UCSD-AML1 (cell line): ENCODE measurements at regions not wholly inside any gene's neighbourhood (a gene's known extent, or its start where the extent isn't known, plus 50 kb on each side); places are given as distances from the start of the nearest gene placed in this dataset.

ENCODE experiments used
- DNase-seq: peaks from one replicate; lab custom pipeline; 2025; ENCODE audit not compliant: unreplicated experiment; lab: John Stamatoyannopoulos, UW

GRCh38 chr6:169083508-169083874 is 170.2 kb downstream of the THBS2 start:
- DNase-seq: no peak

DNA sequence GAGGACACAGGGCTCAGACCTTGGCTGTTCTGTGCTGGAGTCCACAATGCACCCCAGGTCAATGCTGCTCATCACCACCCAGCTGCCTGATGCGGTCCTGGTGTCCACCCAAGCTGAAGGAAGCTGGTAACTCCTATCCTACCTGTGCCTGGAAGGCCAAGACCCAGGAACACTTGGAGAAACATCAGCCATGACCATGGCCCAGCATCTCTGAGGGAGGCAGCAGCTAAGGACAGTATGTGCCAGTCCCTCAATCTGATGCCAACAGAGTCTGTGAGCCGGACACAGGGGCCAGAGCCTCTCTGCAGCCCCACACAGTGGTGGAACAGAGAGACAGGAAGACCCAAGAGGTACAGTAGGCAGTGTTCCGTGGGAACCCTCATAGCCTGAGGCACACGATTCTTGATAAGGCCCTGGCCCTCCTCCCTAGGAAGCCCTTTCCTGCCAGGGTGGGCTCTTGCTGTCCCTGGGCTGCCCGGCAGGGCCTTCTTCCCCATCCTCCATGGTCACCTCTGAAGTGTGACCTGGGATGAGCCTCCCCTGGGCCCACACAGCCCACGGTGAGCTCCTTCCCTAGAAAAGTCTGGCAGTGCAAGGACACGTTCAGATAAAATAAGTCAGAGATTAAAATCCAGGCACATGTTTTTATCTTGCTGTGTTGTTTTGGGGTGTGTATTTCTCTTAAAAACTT is 170.7 kb downstream of the THBS2 start:
- DNase-seq: no peak

- no peak for DNase-seq
These were observed 171.6 kb downstream of the THBS2 start for GRCh38 chr6:169082093-169082492.

DNA sequence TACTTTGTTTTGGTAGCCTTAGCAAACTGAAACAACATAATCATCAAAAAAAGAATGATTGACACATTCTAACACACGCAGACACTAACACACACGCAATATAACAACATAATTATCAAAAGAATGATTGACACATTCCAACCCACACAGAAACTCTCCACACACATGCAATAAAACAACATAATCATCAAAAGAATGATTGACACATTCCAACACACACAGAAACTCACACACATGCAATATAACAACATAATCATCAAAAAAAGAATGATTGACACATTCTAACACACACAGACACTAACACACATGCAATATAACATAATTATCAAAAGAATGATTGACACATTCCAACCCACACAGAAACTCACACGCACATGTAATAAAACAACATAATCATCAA is 172.4 kb downstream of the THBS2 start:
- no peak for DNase-seq

DNA sequence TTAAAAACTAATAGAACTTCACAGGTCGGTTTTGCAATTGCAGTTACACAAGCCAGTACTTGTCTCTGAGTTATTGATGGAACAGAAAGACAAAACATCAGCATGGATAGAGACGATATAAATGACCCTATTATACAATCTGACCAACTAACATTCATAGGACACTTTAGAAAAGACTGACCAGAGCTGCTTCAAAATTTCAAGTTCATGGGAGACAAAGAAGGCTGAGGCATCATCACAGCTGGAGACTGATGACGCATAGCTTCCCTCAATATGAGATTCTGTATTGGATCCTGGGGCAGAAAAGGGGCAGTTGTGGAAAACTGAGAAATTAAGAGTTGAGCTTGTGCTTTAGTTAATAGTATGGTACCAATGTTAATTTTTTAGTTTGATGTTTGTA is 174.0 kb downstream of the THBS2 start:
- no peak for DNase-seq

DNA sequence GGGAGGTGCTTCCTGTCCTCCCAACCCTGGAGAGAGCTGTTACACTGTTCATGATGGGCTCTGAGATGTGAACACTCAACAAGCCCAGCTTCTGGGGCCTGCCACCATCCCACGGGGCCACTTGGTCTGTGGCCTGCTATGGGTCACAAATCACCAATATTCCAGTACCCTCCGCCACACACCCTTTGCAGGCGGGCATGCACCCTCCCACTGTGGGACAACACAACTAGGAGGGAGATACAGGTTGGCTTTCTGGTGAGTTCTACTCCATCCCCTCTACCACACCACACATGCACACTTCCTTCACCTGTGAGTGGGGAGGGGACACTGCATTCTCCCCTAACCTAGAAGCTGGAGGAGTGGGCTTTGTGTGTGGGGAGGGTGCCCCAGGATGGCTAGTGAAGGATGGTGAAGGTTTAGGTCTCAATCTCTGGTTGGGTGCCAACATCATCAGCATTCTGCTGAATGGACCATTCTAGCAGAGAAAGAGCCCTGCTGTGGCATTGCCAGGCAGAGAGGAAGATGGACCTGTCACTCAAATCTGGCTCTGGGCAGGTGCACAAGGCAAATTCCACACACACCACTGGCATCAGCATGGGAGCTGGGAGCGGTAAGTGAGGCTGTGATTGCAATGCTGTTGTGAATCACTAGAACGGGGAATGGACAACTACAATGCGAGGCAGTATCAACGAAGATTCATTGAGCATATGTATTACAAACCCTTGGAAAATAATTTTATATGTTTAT is 175.1 kb downstream of the THBS2 start:
- DNase-seq: no peak

GRCh38 chr6:169075915-169076654 is 177.6 kb downstream of the THBS2 start:
- DNase-seq: no peak

DNA sequence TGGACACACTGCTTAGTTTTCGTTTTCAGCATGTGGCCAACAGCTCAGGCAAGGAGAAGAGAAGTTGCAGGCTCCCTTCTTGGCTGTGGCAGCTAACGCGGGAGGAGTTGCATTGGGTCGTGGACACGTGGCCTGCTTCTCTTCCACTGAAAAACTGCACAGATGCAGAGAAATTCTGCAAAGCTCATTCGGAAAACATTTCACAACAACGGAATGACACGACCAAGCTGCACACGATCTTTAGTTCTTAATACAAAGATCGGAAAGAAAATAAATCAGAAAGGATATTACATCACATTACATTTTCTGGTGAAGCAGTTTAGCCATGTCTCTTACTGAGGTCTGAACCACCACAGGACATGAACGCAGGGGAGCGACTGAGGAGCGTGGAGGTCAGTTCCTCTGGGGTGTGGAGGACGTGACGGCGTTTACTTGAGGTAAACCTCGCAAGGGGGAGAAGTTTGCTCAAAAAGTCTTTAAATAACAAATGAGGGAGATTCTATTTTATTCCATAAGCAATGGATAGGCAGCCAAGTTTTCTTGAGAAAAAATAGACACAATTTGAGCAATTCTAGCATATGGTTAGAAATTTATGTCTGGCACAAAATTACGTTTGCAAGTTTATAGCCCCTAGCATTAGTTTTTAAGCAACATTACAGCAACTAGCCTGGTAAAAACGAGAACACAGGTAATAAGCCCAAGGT is 178.3 kb downstream of the THBS2 start:
- no peak for DNase-seq

DNA sequence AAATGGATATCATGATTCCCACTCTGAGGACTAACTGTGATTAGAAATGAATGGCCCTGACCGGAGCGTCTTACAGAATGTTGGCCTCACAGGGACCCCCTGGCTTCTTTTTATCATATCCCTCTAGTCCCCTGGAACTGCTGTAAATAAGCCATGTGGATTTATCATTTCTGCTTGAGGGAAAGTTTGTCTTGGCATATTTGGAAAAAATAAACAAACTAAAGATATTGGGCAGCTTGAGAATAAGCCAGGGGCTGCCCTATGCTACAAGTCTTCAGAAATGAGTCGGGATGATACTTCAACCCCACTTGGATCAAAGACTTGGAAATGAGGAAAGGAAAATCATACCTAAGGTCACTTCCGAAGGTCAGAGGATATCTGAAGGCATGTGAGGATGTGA is 179.1 kb downstream of the THBS2 start:
- no peak for DNase-seq

DNA sequence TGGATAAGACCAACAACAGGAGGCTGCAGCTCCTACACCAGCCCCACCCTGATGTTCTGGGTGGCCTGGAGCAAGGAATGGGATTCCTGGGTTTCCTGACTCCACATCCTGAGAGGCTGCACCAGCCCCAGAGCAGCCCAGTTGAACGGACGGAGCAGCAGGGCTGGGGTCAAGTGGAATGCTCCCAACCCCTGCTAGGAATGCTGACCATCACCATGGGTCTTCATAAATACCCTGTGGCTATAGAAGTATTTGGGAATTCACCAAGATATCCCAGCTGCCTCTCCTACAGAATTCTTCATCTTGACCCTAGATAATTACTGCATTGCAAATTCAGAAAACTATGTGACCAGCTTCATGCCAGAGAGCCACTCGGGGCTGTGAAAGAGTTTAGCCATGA is 180.3 kb downstream of the THBS2 start:
- DNase-seq: no peak

DNA sequence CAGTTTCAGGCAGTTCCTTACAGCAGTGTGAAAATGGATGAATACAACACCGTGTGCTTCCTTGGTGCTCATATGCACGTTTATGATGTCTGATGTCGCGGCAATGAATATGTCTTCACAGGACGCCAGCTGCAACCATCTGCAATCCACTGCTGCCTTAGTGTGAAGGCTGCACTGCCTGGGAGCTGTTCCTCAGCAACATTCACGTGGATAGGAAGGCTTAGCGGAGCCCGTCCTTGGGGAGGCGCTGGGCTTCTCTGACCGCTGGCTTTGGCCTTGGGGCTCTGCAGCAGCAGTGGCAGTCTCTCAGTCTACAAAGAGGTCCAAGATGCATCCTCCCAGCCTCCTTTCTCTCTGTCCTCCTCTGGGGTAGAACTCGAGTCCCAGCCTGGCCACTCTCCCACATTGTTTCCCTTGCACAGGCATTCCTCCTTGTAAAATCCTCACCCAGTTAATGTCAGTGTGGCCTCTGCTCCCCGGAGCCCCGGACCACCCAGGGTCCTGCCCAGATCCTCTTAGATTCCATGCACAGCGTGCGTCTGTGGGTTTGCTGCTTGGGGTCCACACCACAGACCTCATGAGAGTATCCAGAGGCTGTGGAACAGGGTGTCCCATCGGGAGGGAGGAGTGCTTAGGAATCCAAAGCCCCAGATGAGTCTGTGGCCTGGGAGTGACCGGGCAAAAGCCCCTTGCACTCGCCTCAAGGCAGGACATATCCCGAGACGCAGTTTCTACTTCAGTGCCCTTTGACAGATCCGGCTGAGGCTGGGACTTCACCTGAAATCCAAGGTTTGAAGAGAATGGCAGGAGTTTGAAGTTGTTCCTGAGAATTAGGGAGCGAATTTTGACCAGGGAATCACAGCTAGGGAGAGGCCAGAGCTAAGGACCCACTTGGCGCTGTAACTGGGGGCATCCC is 181.3 kb downstream of the THBS2 start:
- DNase-seq: no peak

GRCh38 chr6:169071394-169071793 is 182.3 kb downstream of the THBS2 start:
- no peak for DNase-seq

DNA sequence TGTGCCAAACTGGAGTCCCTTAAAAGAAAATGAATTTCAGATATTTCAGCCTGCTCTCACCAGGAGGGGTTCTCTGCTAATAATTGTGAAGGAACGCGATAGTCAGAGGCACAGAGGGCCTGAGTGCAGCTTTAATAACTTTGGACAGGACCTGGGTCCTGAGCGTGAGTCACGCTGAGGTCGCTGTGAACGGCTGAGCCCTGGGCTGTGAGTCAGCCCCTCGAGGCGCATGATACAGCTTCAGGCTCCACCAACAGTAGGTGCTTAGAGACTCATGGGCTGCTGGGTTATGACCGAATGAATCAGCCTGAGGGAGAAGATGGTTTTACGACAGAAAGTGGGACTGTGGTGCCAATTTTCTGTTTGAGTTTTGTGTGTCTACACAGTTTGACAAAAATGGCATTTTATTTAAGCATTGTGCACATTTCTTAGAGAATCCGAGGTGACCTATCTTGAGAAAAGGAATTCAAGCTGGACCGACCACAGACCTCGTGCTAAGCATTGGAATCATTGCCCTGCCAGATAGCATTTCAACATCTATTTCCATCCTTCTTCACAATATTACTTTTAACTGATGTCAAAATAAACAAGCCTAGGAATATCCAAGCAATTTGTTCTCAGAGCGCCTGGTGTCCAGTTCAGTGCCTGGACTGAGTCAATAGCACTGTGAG is 183.0 kb downstream of the THBS2 start:
- DNase-seq: no peak

- DNase-seq: no peak
These were observed 184.3 kb downstream of the THBS2 start for GRCh38 chr6:169069356-169069755.

DNA sequence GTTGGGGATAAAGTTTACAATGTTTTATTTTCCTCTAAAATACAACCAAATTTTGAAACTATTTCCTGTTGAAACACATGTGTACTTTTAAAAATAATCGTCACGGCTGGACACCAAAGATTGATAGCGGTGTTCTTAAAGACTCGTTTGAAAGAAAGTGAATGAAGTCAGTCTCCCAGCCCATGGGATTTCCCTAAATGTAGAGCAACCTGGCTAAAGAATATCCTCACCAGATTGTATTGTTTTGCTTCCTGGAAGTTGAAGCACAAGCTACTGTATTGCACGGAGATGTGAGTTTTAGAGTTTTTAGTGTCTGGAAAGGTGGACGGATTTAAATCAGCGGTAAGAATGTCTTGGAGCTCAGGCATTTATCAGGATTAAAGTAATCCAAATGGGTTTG is 189.5 kb downstream of the THBS2 start:
- DNase-seq: no peak

DNA sequence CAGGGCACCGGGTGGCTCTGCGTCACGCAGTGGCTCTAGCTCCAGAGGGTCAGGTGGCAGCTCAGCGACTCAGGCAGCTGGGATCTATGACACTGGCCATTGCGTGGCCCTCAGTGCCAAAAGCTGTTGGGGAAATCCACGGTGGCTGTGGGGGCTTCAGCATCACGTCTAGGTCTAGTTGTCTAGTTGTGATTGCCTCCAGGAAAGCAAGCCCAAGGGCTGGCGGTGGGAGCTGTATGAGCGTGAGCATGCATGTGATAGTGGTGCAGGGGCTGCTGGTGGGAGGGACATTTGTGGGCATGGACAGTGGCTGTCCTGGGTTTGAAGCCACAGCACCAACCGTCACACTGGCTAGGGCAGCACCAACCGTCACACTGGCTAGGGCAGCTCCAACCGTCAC is 191.4 kb downstream of the THBS2 start:
- DNase-seq: no peak

GRCh38 chr6:169058634-169059033 is 195.0 kb downstream of the THBS2 start:
- DNase-seq: no peak

- no peak for DNase-seq
These were observed 201.2 kb downstream of the THBS2 start for GRCh38 chr6:169052462-169052861.

DNA sequence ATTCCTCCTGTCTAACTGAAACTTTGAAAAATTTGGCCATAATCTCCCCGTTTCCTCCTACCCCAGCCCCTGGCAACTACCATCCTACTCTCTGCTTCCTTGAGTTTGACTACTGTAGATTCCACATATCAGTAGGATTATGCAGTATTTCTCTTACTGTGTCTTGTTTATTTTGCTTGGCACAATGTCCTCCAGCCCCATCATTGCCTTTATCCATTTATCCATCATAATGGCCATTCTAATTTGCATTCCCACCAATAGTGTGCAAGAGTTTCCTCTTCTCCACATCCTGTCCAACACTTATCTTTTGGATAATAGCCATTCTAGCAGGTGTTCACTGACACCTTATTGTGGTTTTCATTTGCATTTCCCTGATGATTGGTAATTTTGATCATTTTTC is 202.3 kb downstream of the THBS2 start:
- DNase-seq: no peak

DNA sequence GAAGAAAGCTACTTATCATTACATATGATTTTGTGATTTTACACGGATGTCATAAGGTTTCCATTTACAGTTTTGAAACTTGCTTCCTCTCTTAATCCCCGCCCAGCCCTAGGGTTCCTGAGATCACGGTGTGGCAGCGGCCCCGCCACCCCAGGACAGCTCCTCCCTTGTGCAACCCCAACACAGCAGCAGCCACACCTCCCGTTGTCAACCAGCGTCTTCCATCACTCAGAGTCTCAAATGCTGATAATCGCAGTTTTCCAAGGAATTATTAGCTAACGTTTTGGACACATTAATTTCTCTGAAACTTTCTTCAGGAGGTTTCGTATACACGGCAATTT is 204.8 kb downstream of the THBS2 start:
- no peak for DNase-seq
